Prostate gland (tissue), 2 donors: ENCODE measurements at regions not wholly inside any gene's neighbourhood (a gene's known extent, or its start where the extent isn't known, plus 50 kb on each side); places are given as distances from the start of the nearest gene placed in this dataset.
"Not testable (repeated sequence)": the region's sequence is repeated elsewhere in the genome, so short reads cannot be mapped to it uniquely, and the experiment has no call there.

Source experiments
- DNase-seq: peaks from one replicate; pipeline ENCODE4 v3.0.0-alpha.2; 2019; ENCODE audit warnings: low spot score
- H3K27ac ChIP-seq, 2 donors: fragments of 200-600 bp; sonication (generic); 2 replicates each; pipeline ENCODE4 v1.5.1; 2017 to 2019
- H3K27me3 ChIP-seq: fragments of 200-600 bp; sonication (generic); replicated peaks from 2 replicates; pipeline ENCODE4 v1.5.1; 2019; ENCODE audit not compliant: insufficient read depth
- H3K36me3 ChIP-seq, 2 donors: fragments of 200-600 bp; sonication (generic); 1 replicate in 1 of 2; 2 replicates in 1 of 2; pipeline versions ENCODE4 v1.5.1 to v1.8.1; 2017 to 2019
- H3K4me1 ChIP-seq: fragments of 200-600 bp; sonication (generic); replicated peaks from 2 replicates; pipeline ENCODE4 v1.5.1; 2019
- H3K4me3 ChIP-seq, 2 donors: fragments of 200-600 bp; sonication (generic); 2 replicates each; pipeline ENCODE4 v1.5.1; 2017 to 2019
- H3K9me3 ChIP-seq: fragments of 200-600 bp; sonication (generic); 2 replicates; pipeline ENCODE4 v1.5.1; 2017
- POLR2A ChIP-seq: fragments of 450-650 bp; IDR thresholded peaks from one replicate; pipeline ENCODE4 v1.6.1; 2016; ENCODE audit warnings: antibody characterized with exemption, mild to moderate bottlenecking
- POLR2AphosphoS5 ChIP-seq: sonication (generic); formaldehyde crosslinking; IDR thresholded peaks from one replicate; pipeline ENCODE4 v1.6.1; 2017; ENCODE audit warnings: antibody characterized with exemption
- WGBS: methylation state at CpG from one replicate; pipeline ENCODE4 v1.1.5; 2018; 5-methylcytosine and 5-hydroxymethylcytosine counted together
- intact Hi-C: fragments of 100-400 bp; cut with DNase I; formaldehyde crosslinking; loops from one replicate; pipeline ENCODE4 v1.14.2; 2022
- TF ChIP-seq, protein P1 (sequence below), 4 experiments: fragments of 200-600 bp in 2 of 4; fragments of 450-650 bp in 2 of 4; sonication (generic) in 2 of 4; IDR thresholded peaks; 1 replicate in 3 of 4; 2 replicates in 1 of 4; pipeline ENCODE4 v1.5.1; 2016 to 2019; ENCODE audit warnings: antibody characterized with exemption in 4 of 4, mild to moderate bottlenecking in 2 of 4, moderate library complexity in 2 of 4

DNA sequence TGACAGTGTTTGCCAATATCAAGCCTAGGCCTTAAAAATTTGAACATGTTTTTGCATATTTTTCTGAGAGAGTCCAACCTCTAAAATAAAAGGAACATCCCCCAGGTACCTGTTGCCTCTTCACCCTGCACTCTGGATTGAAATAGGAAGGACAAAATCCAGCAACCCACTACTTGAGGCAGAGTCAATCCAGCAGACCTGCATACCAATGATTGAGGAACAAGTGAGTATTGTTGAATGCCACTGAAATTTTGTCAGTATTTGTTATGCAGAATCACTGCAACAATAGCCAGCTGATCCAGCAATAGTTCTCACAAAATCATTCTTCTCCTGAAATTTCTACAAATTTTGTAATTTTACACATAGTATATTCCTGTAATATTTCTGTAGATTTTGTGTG is 460.6 kb upstream of the FOXG1 start:
- Histone ChIP-seq H3K9me3 (no peaks in the 10 kb centered on the region), H3K27me3 (no peaks in the 10 kb centered on the region), H3K36me3 (no peaks in the 10 kb centered on the region), H3K27ac (no peak overlapping the region), H3K4me3 (no peak overlapping the region), H3K4me1 (no peaks in the 10 kb centered on the region)
- TF ChIP-seq POLR2AphosphoS5: no peak
- intact Hi-C loops: no loop called here
- DNase-seq: no peak

DNA sequence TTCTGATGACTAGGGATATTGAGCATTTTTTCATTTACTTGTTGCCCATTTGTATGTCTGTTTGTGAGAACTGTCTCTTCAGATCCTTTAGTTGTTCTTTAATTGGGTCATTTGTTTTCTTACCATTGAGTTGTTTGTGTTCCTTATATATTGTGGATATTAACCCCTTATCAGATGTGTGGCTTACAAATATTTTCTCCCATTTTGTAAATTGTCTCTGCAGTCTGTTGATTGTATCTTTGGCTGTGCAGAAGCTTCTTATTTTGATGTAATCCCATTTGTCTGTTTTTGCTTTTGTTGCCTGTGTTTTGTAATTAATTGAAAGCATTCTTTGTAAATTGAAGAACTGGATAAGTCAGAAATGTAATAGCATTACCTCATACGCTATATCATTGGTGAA is 459.1 kb upstream of the FOXG1 start:
- Histone ChIP-seq H3K4me1 (no peaks in the 10 kb centered on the region), H3K4me3 (no peak overlapping the region), H3K9me3 (no peaks in the 10 kb centered on the region), H3K36me3 (no peaks in the 10 kb centered on the region), H3K27me3 (no peaks in the 10 kb centered on the region), H3K27ac (no peak overlapping the region)
- no peak for DNase-seq
- intact Hi-C loops: no loop called here
- 81% methylated on average over 1 of the region's 1 CpG for WGBS
- TF ChIP-seq POLR2AphosphoS5 (no peak), POLR2A (no peak)
- TF ChIP-seq, protein P1, sequence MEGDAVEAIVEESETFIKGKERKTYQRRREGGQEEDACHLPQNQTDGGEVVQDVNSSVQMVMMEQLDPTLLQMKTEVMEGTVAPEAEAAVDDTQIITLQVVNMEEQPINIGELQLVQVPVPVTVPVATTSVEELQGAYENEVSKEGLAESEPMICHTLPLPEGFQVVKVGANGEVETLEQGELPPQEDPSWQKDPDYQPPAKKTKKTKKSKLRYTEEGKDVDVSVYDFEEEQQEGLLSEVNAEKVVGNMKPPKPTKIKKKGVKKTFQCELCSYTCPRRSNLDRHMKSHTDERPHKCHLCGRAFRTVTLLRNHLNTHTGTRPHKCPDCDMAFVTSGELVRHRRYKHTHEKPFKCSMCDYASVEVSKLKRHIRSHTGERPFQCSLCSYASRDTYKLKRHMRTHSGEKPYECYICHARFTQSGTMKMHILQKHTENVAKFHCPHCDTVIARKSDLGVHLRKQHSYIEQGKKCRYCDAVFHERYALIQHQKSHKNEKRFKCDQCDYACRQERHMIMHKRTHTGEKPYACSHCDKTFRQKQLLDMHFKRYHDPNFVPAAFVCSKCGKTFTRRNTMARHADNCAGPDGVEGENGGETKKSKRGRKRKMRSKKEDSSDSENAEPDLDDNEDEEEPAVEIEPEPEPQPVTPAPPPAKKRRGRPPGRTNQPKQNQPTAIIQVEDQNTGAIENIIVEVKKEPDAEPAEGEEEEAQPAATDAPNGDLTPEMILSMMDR (IDR thresholded peaks at IDR 0.05): no peak

DNA sequence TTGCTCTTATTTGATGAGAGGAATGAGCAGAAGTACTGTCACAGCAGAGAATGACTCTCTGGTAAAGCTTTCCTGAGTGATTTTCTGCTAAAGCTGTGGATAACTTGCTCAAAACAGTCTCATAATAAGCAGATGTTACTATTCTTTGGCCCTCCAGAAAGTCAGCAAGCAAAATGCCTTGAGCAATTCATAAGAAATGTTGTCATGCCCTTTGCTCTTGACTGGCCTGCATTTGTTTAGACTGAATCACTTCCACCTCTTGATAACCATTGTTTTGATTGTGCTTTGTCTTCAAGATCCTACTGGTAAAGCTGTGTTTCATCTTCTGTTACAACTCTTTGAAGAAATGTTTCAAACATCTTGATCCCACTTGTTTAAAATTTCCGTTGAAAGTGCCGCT is 457.9 kb upstream of the FOXG1 start:
- 87% methylated on average over 2 of the region's 2 CpGs for WGBS
- H3K27ac ChIP-seq: no peak overlapping the region
- H3K27me3 ChIP-seq: no peaks in the 10 kb centered on the region
- no peak for TF ChIP-seq POLR2AphosphoS5
- TF ChIP-seq, protein P1 (IDR thresholded peaks at IDR 0.05): no peak
- TF ChIP-seq POLR2A: no peak
- intact Hi-C loops: no loop called here
- H3K4me3 ChIP-seq: no peak overlapping the region
- H3K4me1 ChIP-seq: no peaks in the 10 kb centered on the region
- no peaks in the 10 kb centered on the region for H3K36me3 ChIP-seq
- no peaks in the 10 kb centered on the region for H3K9me3 ChIP-seq
- DNase-seq: no peak

DNA sequence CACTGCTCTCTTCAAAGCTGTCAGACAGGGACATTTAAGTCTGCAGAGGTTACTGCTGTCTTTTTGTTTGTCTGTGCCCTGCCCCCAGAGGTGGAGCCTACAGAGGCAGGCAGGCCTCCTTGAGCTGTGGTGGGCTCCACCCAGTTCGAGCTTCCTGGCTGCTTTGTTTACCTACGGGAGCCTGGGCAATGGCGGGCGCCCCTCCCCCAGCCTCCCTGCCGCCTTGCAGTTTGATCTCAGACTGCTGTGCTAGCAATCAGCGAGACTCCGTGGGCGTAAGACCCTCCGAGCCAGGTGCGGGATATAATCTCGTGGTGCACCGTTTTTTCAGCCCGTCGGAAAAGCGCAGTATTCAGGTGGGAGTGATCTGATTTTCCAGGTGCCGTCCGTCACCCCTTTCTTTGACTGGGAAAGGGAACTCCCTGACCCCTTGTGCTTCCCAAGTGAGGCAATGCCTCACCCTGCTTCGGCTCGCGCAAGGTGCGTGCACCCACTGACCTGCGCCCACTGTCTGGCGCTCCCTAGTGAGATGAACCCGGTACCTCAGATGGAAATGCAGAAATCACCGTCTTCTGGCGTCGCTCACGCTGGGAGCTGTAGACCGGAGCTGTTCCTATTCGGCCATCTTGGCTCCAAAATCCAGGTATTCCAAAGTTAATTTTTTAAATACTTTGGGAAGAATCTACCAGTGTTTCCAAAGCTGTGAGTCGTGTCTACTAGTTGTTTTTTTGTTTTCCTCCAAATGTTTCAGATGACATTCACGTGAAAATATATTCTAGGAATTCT is 448.5 kb upstream of the FOXG1 start:
- DNase-seq, H3K4me1 ChIP-seq, H3K9me3 ChIP-seq, intact Hi-C loops, H3K27me3 ChIP-seq, H3K4me3 ChIP-seq, H3K27ac ChIP-seq, H3K36me3 ChIP-seq: not testable (repeated sequence)
- 95% methylated on average over 31 of the region's 32 CpGs for WGBS

DNA sequence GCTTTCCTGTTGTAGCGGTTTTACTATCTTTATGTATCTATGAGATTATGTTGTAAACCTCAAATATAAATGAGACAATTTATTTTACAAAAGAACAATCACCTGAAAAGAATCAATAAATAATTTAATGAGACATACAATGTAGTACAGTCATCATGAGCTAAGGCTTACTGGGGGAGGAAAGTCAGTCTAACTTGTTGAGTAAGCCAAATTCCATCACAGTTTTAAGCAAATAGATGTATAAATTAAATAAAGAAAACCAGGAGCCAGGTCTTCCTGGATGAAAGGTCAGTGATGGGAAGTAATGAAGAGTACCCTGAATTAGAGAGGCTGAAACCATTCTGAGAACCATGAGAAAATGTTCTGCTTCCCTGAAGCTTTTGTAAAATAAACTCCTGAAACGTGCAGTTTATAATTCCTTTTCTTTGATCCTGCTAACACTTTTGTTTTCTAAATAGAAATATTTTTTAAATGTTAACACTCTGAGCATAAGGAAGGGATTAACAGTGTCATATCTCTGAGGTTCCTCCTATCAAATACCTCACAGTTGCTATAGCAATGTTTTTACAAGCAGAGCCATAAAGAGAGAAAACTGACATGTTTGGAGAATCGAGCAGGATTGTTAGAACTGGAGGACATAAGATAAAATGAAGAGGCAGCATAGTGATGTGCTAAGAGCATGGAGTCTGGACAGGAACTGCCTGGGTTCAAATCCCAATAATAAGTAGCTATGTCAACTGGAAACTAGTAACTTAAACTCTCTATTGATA is 444.9 kb upstream of the FOXG1 start:
- intact Hi-C loops: no loop called here
- no peaks in the 10 kb centered on the region for H3K27me3 ChIP-seq

More for the DNA sequence above, 444.9 kb upstream of the FOXG1 start:
- 11% methylated on average over 3 of the region's 3 CpGs for WGBS
- Histone ChIP-seq H3K27ac (no peak overlapping the region), H3K4me1 (no peaks in the 10 kb centered on the region), H3K36me3 (no peaks in the 10 kb centered on the region), H3K9me3 (no peaks in the 10 kb centered on the region), H3K4me3 (no peak overlapping the region)
- DNase-seq: no peak
- TF ChIP-seq POLR2A (no peak), POLR2AphosphoS5 (no peak)
- TF ChIP-seq, protein P1 (IDR thresholded peaks at IDR 0.05): no peak
